WI38 (cell line): ENCODE measurements at regions not wholly inside any gene's neighbourhood (a gene's known extent, or its start where the extent isn't known, plus 50 kb on each side); places are given as distances from the start of the nearest gene placed in this dataset.

ENCODE experiments used
- H3K4me3 ChIP-seq: 2 replicates; pipeline ENCODE4 v1.5.1; 2011; ENCODE audit warnings: low read depth, mild to moderate bottlenecking, control low read depth, low read length
- TF ChIP-seq, protein P1 (sequence below): IDR thresholded peaks from 2 replicates; pipeline ENCODE4 v1.5.1; 2012; ENCODE audit warnings: low read depth, mild to moderate bottlenecking, control low read depth, low read length

DNA sequence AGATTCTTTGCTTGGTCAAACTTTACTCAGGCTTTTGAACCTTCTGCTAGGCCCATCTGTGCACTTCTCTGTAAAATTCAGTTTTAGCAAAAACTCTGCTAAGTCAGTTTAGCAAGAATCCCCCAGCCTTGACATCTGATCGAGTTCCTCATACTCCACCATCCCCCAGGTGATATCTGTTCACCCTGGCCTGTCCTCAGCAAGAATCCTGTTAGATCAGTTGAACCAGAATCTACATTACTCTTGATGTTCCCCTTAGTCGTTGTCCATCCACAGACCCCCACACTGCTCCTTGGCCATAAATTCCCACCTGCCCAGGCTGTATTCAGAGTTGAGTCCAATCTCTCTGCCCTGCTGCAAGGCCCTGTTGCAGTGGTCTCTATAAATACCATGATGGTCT is 162.6 kb downstream of the ZNF674 start:
- TF ChIP-seq, protein P1, sequence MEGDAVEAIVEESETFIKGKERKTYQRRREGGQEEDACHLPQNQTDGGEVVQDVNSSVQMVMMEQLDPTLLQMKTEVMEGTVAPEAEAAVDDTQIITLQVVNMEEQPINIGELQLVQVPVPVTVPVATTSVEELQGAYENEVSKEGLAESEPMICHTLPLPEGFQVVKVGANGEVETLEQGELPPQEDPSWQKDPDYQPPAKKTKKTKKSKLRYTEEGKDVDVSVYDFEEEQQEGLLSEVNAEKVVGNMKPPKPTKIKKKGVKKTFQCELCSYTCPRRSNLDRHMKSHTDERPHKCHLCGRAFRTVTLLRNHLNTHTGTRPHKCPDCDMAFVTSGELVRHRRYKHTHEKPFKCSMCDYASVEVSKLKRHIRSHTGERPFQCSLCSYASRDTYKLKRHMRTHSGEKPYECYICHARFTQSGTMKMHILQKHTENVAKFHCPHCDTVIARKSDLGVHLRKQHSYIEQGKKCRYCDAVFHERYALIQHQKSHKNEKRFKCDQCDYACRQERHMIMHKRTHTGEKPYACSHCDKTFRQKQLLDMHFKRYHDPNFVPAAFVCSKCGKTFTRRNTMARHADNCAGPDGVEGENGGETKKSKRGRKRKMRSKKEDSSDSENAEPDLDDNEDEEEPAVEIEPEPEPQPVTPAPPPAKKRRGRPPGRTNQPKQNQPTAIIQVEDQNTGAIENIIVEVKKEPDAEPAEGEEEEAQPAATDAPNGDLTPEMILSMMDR: no peak
- no peak overlapping the region for H3K4me3 ChIP-seq

DNA sequence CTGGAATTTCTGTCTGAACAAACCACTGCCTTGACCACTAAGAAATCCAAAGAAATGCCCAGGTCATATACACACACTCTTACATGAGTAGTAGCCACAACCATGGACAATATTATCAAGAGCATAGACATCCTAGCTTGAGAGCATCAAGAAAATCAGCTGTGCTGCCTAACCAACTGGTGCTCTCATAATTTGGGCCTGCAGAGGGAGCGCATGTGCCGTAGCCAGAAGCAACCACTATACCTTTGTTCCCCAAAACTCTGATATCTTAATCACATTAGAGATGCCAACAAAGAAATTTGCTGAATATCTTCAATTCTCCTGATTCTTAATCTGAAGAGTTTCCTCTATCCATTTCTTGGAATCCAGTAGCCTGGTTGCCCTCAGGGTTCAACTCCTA is 163.6 kb downstream of the ZNF674 start:
- no peak overlapping the region for H3K4me3 ChIP-seq
- TF ChIP-seq, protein P1: 0 out of 2 replicates have a peak, but pooled peaks have one; percentile 13

DNA sequence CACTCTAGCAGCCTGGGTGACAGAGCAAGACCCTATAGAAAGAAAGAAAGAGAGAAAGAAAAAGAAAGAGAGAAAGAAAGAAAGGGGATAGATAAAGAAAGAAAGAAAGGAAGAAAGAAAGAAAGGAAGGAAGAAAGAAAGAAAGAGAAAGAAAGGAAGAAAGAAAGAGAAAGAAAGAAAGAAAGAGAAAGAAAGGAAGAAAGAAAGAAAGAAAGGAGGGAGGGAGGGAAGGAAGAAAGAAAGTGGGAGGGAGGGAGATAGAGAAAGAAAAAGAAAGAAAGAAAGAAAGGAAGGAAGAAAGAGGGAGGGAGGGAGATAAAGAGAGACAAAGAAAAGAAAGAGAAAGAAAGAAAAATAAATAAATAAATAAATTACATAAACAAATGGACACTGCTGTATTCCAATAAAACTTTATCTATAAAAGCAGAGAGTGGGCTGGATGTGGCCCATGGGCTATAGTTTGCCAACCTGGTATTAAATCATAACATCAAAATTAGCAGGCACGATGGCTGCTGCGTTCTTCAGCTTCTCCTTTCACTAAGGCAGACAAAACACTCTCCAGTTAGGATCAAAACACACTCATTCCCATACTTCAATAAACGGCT is 165.0 kb downstream of the ZNF674 start:
- TF ChIP-seq, protein P1: no peak
- H3K4me3 ChIP-seq: no peak overlapping the region

DNA sequence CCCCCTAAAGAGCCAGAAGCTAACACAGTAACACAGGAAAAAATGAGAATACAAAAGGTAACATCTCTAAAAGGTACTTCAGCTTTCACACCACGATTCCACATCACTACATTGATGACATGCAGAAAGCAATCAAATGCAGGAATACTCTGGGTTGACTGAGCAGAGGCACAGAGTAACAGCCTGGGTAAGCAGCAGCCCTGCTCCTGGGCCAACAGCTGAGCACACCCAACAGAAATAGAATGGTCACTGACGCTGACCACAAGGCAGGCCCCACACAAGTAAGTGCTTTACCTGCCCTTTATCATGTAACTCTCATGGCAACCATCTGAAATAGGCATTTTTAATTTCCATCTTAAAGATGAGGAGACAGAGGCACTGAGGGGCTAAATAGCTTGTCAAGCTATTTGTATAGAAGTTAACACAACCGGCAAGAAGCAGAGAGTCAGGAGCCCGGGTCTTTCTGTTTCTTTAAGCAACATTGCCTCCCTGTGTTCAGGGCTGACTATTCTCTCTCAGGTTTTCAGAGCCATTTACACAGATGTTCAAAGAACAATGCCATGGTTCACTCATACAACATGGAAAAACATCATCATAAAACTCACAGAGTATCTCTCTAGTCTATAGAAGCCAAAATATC is 168.9 kb downstream of the ZNF674 start:
- TF ChIP-seq, protein P1: no peak
- H3K4me3 ChIP-seq: no peak overlapping the region

DNA sequence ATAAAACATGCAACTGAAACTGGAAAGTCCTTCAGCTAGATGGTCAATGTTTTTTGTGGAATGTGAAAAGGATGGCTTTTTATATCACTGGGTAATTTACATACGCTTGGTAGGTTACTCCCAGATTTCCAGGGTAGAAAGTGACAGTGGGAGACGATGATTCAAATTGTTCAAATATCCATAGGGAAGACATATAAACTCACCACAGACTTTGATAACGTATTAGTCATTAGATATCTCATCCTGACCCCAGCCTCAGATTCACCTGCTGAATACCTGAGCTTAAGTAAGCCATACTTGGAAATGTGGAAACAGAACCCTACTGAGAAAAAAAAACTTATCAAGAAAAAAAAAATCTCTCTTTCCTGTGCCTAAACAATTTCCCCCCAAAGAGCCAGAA is 169.4 kb downstream of the ZNF674 start:
- TF ChIP-seq, protein P1: no peak
- no peak overlapping the region for H3K4me3 ChIP-seq

DNA sequence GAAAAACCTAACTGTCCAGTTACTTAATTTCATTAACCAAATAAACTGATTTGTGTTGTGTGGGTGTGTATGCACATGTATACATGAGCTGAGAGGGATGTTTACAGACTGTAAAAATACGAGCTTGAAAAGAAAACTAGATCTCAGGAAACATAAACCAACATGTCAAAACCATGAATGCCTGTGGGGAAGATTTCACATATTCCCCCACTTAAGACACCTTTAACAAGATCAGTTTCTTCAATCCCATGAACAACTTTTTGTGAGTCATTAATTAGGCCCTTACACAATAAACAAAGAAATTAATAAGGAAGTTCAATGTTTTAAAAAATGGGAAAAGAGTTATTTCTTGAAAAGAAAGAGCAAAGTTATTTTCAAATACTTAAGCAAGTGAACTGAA is 170.8 kb downstream of the ZNF674 start:
- H3K4me3 ChIP-seq: no peak overlapping the region
- TF ChIP-seq, protein P1: no peak

DNA sequence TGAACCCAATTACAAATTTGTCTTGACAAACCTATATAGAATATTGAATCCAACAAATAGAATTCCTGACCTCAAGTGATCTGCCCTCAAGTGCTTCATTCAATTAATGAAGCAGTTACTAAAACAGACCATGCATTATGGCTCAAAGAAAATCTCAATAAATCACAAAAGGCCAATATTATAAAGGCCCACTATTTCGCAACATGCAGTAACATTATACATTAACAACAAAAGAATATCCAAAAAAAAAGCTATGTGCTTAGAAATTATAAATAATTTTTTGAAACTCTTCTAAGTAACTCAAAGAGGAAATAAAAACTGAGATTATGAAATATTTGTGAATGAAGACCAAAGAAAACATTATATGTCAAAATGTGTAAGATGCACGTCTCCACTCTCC is 177.7 kb downstream of the ZNF674 start:
- TF ChIP-seq, protein P1: no peak

More for the DNA sequence above, 177.7 kb downstream of the ZNF674 start:
- H3K4me3 ChIP-seq: no peak overlapping the region
